GM12864 (cell line): ENCODE measurements at regions not wholly inside any gene's neighbourhood (a gene's known extent, or its start where the extent isn't known, plus 50 kb on each side); places are given as distances from the start of the nearest gene placed in this dataset.

Source experiments
- DNase-seq: peaks from one replicate; pipeline ENCODE4 v3.0.0-alpha.2; 2011; ENCODE audit warnings: low read depth
- H3K4me3 ChIP-seq: 2 replicates; pipeline ENCODE4 v1.5.1; 2011; ENCODE audit warnings: mild to moderate bottlenecking, low read depth, low read length, control low read depth
- TF ChIP-seq, protein P1 (sequence below): IDR thresholded peaks from 2 replicates; pipeline ENCODE4 v1.5.1; 2011; ENCODE audit warnings: low read depth, mild to moderate bottlenecking, moderate library complexity, low read length, control low read depth, inconsistent platforms; ENCODE audit errors: missing control alignments

DNA sequence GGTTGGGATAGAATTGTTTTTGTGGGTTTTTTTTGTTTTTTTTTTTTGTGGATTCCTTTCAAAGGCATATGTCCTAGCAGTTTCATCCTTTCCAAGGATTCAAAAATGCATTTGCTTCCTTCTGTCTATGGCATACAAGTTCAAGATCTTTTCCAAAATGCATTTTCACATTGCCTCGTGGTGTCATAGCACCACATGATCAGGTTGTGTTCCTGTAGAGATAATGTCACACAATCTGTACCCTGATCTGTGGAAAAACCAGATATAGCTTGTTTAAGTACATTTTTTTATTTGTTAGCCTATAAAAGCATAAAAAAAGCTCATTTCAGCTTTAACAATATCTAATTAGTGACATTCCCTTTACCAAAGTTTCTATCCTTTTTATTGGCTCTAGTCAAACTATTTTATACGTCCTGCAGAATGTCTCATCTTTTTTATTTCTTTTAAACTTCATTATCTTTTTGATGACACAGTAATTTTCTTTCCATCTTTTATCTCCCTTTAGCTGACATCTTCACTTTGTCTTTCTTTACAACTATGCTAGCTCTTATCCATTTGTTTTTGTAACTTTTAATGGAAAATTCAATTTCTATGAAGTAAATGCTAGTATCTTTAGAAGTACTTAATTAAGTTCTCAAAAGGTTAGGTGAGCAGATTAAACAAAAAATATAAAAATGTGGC, 106.0 kb upstream of the NOVA1 start:
- H3K4me3 ChIP-seq, result no peak overlapping the region
- no peak for DNase-seq
- TF ChIP-seq, protein P1, sequence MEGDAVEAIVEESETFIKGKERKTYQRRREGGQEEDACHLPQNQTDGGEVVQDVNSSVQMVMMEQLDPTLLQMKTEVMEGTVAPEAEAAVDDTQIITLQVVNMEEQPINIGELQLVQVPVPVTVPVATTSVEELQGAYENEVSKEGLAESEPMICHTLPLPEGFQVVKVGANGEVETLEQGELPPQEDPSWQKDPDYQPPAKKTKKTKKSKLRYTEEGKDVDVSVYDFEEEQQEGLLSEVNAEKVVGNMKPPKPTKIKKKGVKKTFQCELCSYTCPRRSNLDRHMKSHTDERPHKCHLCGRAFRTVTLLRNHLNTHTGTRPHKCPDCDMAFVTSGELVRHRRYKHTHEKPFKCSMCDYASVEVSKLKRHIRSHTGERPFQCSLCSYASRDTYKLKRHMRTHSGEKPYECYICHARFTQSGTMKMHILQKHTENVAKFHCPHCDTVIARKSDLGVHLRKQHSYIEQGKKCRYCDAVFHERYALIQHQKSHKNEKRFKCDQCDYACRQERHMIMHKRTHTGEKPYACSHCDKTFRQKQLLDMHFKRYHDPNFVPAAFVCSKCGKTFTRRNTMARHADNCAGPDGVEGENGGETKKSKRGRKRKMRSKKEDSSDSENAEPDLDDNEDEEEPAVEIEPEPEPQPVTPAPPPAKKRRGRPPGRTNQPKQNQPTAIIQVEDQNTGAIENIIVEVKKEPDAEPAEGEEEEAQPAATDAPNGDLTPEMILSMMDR, result no peak

DNA sequence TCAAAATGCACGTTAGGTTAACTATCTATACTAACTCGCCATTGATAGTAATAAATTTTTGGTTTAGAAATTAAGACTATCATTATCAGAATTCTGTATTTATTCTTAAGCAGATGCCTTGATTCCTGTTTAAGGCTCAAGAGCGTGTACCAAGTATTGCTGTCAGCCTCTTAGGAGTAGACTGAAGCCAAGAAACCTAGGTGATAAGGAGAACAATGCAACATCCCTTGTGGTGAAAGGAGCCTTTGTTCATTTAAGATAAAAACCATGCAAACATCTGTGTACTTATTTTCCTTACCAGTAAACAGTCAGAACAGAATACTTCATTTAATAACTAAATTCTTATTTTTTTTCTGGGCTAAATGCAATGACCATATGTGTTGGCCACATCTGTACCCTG, 109.4 kb upstream of the NOVA1 start:
- DNase-seq, result no peak
- no peak overlapping the region for H3K4me3 ChIP-seq
- TF ChIP-seq, protein P1, result no peak

DNA sequence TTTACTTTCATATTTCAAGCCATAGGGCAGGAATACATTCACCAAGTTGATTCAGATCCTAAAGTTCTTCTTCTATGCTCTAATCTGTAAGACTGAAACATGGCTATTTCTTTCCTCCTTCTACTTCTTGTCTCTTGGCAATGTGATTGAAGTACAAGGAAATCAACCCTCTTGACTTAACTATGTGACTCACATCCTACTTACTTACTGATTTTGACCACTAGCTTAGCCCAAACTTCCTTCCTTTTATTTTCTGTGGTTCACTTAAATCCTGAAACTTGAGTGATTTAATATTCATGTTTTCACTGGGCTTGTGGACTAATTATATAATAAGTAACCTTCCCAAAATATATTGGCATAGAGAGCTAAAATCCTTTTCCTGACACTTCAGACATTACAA, 111.2 kb upstream of the NOVA1 start:
- H3K4me3 ChIP-seq, result no peak overlapping the region
- no peak for DNase-seq

DNA sequence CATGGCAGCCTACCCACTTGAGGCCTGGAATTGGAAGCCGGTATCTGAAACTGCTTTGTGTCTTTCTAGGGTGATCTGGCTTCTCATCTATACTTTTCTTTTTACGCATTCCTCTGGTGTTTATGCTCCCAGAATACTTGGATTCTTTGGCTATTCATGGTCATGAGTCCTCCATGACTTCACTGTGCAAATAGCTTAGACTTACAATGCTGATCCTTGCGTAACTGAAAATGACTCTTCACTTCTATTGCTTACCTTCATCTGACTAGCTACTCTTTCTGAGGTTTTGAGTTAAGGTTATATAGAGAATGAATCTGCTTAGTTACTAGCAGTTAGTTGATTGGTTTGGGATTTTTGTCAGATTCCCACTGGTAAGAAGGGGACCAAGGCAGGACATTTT, 121.7 kb upstream of the NOVA1 start:
- TF ChIP-seq, protein P1, result no peak
- no peak overlapping the region for H3K4me3 ChIP-seq
- DNase-seq, result no peak

More for the DNA sequence above, 111.2 kb upstream of the NOVA1 start:
- TF ChIP-seq, protein P1, result no peak

DNA sequence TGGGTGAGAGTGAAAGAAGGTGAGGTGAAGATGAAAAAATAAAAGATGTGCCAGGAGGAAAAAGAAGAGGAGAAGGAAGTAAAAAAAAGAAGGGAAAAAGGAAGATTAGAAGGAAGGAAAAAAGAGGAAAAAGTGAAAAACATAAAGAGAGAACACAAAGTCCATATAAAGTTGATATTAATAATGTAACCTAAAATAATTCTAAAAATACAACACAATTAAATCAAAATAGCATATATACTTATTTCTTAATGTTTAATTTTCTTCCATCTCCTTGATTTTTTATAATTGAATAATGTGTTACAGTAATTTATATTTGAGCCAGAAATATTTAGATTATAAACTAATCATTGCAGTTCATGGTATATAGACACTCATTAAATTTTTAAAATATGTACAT, 124.4 kb upstream of the NOVA1 start:
- TF ChIP-seq, protein P1, result no peak
- no peak for DNase-seq
- no peak overlapping the region for H3K4me3 ChIP-seq

DNA sequence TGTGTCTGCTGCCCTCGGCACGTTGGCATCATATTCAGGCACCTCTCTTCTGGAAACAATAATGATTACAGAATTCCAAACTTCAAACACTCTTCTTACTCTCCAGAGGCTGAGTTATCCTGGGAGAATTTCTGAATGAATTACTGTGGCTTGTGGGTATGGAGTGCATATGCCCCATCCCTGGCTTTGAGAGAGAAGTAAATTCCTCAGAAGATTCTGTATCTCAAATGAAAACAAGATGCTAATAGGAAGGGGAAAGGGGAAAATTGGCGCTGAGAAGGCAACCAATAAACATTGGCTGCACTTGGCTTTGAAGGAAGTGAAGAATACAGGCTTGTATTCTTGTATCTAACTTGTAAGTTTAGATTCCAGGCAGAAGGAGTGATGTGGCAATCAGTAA, 132.0 kb upstream of the NOVA1 start:
- TF ChIP-seq, protein P1, result no peak
- no peak for DNase-seq
- no peak overlapping the region for H3K4me3 ChIP-seq
